Suppressor macrophage treated with lipopolysaccharide for 1 hour (primary cell): ENCODE measurements at regions not wholly inside any gene's neighbourhood (a gene's known extent, or its start where the extent isn't known, plus 50 kb on each side); places are given as distances from the start of the nearest gene placed in this dataset.

Source experiments
- DNase-seq, 3 donors: peaks; one replicate each; pipeline ENCODE4 v3.0.0-alpha.2; 2020 to 2022

- no peak for DNase-seq
Measured at GRCh38 chr22:48352086-48352911, 1475.4 kb downstream of the BRD1 start.

- no peak for DNase-seq
Measured at GRCh38 chr22:48351376-48352085, 1476.1 kb downstream of the BRD1 start.

- no peak for DNase-seq
Measured at GRCh38 chr22:48350456-48350855, 1477.2 kb downstream of the BRD1 start.

- no peak for DNase-seq
Measured at GRCh38 chr22:48348855-48349254, 1478.8 kb downstream of the BRD1 start.

- DNase-seq, result no peak
Measured at GRCh38 chr22:48347311-48347710, 1480.4 kb downstream of the BRD1 start.

GRCh38 chr22:48346911-48347310 lies 1480.8 kb downstream of the BRD1 start:
- DNase-seq, result no peak

- DNase-seq, result no peak
Measured at GRCh38 chr22:48346311-48346710, 1481.4 kb downstream of the BRD1 start.

- no peak for DNase-seq
Measured at GRCh38 chr22:48345631-48346030, 1482.0 kb downstream of the BRD1 start.

GRCh38 chr22:48343461-48343860 lies 1484.2 kb downstream of the BRD1 start:
- no peak for DNase-seq

- DNase-seq, result no peak
Measured at GRCh38 chr22:48342732-48343131, 1484.9 kb downstream of the BRD1 start.

GRCh38 chr22:48342016-48342415 lies 1485.7 kb downstream of the BRD1 start:
- DNase-seq, result no peak

GRCh38 chr22:48340727-48341709 lies 1486.7 kb downstream of the BRD1 start:
- DNase-seq, result no peak

- no peak for DNase-seq
Measured at GRCh38 chr22:48340191-48340590, 1487.5 kb downstream of the BRD1 start.

- no peak for DNase-seq
Measured at GRCh38 chr22:48338793-48339705, 1488.6 kb downstream of the BRD1 start.

- DNase-seq, result no peak
Measured at GRCh38 chr22:48337957-48338792, 1489.5 kb downstream of the BRD1 start.

- DNase-seq, result no peak
Measured at GRCh38 chr22:48336339-48337060, 1491.2 kb downstream of the BRD1 start.

- DNase-seq, result no peak
Measured at GRCh38 chr22:48335442-48336139, 1492.1 kb downstream of the BRD1 start.

- no peak for DNase-seq
Measured at GRCh38 chr22:48334971-48335370, 1492.7 kb downstream of the BRD1 start.
